SJSA1 (cell line): ENCODE measurements at regions not wholly inside any gene's neighbourhood (a gene's known extent, or its start where the extent isn't known, plus 50 kb on each side); places are given as distances from the start of the nearest gene placed in this dataset.

Experiments used
- DNase-seq, 2 experiments: peaks; one replicate each; pipeline ENCODE4 v3.0.0-alpha.2; 2015 to 2020; ENCODE audit warnings: low spot score in 2 of 2, low read depth in 1 of 2
- H3K27ac ChIP-seq: fragments of 250-450 bp; sonication (Bioruptor Pico); 2 replicates; pipeline ENCODE4 v1.5.1; 2020; ENCODE audit warnings: mild to moderate bottlenecking, moderate library complexity
- H3K27me3 ChIP-seq: fragments of 250-450 bp; sonication (Bioruptor Pico); replicated peaks from 2 replicates; pipeline ENCODE4 v1.5.1; 2020; ENCODE audit warnings: mild to moderate bottlenecking, moderate library complexity
- H3K36me3 ChIP-seq: fragments of 250-450 bp; sonication (Bioruptor Pico); 2 replicates; pipeline ENCODE4 v1.5.1; 2020; ENCODE audit warnings: mild to moderate bottlenecking
- H3K4me1 ChIP-seq: fragments of 250-450 bp; sonication (Bioruptor Pico); replicated peaks from 2 replicates; pipeline ENCODE4 v1.6.1; 2021; ENCODE audit warnings: mild to moderate bottlenecking
- H3K4me3 ChIP-seq: fragments of 250-450 bp; sonication (Bioruptor Pico); 2 replicates; pipeline ENCODE4 v1.5.1; 2020; ENCODE audit warnings: mild to moderate bottlenecking
- H3K9me3 ChIP-seq: fragments of 250-450 bp; sonication (Bioruptor Pico); replicated peaks from 2 replicates; pipeline ENCODE4 v1.5.1; 2020; ENCODE audit warnings: mild to moderate bottlenecking

DNA sequence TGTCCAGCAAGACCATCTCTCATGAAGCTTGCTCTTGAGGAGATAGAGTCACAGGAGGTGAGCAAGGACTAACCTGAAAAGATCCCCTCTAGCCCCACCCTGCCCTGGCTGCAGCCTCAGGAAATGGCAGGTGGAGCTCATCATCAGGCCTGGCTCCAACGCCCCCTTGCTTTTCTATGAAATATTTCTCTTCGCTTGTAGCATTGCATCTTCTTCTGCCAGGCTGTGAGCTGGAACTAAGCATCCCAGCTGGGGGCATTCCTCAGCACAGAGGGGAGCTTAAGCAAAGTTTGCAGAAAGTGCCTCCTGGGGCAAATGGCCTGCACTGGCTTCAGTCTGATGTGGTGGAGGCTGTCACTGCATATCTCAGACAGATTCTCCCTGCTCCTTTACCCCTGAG, 90.1 kb upstream of the LGALSL start:
- no peak for DNase-seq
- H3K36me3 ChIP-seq, result no peaks in the 10 kb centered on the region
- no peak overlapping the region for H3K4me3 ChIP-seq
- H3K27me3 ChIP-seq, result peaks cover 15% of the 10 kb centered on the region; the same call in 1 of the 2 replicates
- no peak overlapping the region for H3K27ac ChIP-seq
- peaks cover 14% of the 10 kb centered on the region for H3K4me1 ChIP-seq
- no peaks in the 10 kb centered on the region for H3K9me3 ChIP-seq

DNA sequence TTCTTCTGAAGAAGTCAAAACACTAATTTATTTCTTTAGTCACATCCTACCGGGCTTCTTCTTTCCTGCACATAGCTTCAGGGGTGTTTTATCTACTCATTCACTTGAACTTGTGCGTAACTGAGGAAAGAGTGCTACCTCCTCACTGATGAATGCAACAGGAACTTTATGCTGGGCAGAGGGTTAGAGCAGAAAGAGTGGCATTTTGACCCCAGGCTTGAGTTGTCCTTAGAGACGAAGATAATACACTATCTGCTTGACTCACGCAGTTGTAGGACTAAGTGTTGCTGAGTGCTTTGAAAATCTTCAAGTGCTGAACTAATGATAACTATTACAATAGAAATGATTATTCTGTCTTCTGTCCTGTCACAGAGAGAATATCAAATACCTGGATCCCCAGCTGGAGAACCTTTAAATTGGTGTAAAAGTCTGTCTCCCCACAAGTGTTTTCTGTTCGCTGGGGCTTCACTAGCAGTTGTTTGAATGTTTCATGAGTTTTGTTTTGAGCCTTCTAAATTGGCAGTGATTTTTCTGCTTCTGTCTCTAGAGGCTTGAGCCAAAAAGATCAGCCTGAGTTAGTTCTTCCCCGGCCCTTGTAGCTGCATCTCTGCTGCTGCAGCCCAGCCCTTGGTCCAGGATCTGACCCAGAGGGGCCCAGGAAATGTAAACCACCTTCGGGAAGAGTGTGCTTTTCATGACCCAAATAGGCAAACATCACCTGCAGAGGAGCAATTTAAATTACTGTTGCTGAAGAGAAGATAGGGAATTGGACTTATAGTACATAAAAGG, 86.3 kb upstream of the LGALSL start:
- Histone ChIP-seq H3K36me3 (no peaks in the 10 kb centered on the region), H3K9me3 (no peaks in the 10 kb centered on the region), H3K27me3 (peaks cover 15% of the 10 kb centered on the region; the same call in 1 of the 2 replicates), H3K27ac (no peak overlapping the region), H3K4me1 (no peaks in the 10 kb centered on the region), H3K4me3 (no peak overlapping the region)
- peak in 1 of 2 experiments; percentile 13 for DNase-seq

DNA sequence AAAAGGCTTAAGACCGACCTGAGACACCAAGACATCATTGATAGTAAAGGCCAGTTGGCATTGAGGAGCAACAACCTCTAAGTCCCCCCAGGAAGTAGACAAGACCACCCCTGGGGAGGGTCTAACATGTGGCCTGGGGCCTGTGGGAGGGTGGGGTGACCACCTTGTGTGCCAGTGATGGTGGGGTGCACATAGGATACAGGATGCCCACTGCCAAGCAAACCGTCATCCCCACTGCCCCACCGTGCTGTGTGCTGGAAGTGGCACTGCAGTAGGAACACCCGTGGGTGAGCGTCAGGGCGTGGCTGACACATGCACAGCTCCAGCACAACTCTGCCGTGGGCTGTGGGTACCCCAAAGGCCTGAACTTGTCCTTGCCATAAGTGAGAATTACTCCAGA, 84.3 kb upstream of the LGALSL start:
- H3K27ac ChIP-seq, result no peak overlapping the region
- no peaks in the 10 kb centered on the region for H3K4me1 ChIP-seq
- H3K27me3 ChIP-seq, result peaks cover 13% of the 10 kb centered on the region; the same call in 1 of the 2 replicates
- peak in 1 of 2 experiments; percentile 27 for DNase-seq
- H3K9me3 ChIP-seq, result no peaks in the 10 kb centered on the region
- no peak overlapping the region for H3K4me3 ChIP-seq
- no peaks in the 10 kb centered on the region for H3K36me3 ChIP-seq

DNA sequence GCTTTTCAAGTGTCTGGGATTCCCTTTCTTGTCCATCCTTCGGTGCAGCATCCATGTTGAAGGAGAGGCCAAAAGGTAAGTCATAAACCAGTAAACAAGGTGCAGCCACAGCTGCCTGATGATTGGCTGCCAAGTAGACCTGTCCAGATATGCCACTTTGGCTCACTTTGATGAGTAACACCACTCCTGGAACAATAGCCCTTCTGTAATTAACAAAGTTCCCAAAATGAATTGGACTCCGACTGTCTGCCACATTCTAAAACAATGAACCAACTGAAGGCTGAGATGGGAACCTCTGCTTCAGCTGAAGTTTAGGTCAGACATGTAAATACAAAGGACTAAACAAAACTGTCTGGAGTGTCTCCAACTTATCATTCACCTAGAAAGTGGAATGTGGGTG, 82.2 kb upstream of the LGALSL start:
- peaks cover 8% of the 10 kb centered on the region; the same call in 1 of the 2 replicates for H3K27me3 ChIP-seq
- no peak overlapping the region for H3K27ac ChIP-seq
- no peaks in the 10 kb centered on the region for H3K4me1 ChIP-seq
- no peaks in the 10 kb centered on the region for H3K36me3 ChIP-seq
- DNase-seq, result peak in 1 of 2 experiments; percentile 4
- no peak overlapping the region for H3K4me3 ChIP-seq
- no peaks in the 10 kb centered on the region for H3K9me3 ChIP-seq

DNA sequence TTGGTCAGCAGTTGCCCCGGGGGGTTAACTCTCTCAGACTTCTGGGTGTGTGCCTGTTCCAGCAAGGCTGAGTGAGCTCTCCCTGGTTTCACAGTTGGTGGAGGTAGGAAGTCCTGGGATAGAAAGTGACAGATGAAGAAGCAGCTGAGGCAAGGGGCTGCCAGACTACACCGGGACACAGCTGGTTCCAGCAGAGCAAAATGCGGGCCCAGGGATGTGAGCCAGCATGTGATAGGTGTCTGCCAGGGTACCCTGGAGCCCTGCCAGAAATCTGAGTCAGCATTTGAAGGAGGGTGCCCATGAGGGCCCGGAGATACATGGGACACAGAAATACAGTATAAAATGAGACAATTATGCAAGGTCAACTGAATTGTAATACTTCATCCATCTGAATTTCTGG, 79.3 kb upstream of the LGALSL start:
- Histone ChIP-seq H3K4me3 (no peak overlapping the region), H3K36me3 (no peaks in the 10 kb centered on the region), H3K27me3 (no peaks in the 10 kb centered on the region), H3K27ac (no peak overlapping the region), H3K9me3 (no peaks in the 10 kb centered on the region), H3K4me1 (no peaks in the 10 kb centered on the region)
- no peak for DNase-seq

DNA sequence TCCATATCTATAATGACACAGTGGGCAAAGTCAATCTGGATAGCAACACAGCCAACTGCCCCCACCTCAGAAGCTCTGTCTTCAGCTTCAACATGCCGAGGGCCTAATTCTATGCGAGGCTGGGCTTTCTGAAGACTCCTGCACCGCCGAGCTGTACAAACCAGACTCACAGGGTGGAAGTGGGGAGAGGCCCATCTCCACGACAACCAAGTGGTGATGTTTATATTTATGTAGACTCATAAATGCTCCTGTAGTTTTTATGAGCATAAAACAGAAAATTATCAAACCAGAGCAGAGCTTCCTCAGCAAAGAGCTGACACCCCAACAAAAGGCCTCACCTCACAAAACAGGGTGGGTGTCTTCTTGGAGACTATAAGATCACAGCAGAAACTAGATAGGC, 77.0 kb upstream of the LGALSL start:
- H3K27ac ChIP-seq, result no peak overlapping the region
- H3K4me1 ChIP-seq, result no peaks in the 10 kb centered on the region
- no peaks in the 10 kb centered on the region for H3K36me3 ChIP-seq
- no peak overlapping the region for H3K4me3 ChIP-seq
- DNase-seq, result no peak
- H3K27me3 ChIP-seq, result no peaks in the 10 kb centered on the region; the same call in 1 of the 2 replicates
- no peaks in the 10 kb centered on the region for H3K9me3 ChIP-seq

DNA sequence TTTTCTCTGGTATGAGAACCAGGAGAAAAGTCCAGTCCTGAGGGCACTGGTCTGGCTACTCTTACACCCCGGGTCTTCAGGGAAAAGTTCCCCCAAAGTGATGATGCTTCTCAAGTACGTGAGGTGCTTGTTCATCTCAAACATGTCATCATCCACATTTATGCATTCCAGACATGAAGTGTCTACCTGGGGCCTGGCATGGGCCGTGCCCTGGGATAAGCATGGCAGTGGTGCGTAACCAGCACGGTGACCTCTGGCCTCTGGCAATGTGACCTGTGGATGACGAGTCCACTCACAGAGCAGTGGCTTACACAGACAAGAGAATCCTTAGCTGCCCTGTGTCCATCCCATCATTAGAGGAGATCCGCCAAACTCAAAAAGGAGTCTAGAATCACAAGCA, 74.8 kb upstream of the LGALSL start:
- H3K27ac ChIP-seq, result no peak overlapping the region
- no peak overlapping the region for H3K4me3 ChIP-seq
- no peaks in the 10 kb centered on the region for H3K9me3 ChIP-seq
- no peaks in the 10 kb centered on the region; the same call in 1 of the 2 replicates for H3K27me3 ChIP-seq
- H3K36me3 ChIP-seq, result no peaks in the 10 kb centered on the region
- no peak for DNase-seq
- no peaks in the 10 kb centered on the region for H3K4me1 ChIP-seq

DNA sequence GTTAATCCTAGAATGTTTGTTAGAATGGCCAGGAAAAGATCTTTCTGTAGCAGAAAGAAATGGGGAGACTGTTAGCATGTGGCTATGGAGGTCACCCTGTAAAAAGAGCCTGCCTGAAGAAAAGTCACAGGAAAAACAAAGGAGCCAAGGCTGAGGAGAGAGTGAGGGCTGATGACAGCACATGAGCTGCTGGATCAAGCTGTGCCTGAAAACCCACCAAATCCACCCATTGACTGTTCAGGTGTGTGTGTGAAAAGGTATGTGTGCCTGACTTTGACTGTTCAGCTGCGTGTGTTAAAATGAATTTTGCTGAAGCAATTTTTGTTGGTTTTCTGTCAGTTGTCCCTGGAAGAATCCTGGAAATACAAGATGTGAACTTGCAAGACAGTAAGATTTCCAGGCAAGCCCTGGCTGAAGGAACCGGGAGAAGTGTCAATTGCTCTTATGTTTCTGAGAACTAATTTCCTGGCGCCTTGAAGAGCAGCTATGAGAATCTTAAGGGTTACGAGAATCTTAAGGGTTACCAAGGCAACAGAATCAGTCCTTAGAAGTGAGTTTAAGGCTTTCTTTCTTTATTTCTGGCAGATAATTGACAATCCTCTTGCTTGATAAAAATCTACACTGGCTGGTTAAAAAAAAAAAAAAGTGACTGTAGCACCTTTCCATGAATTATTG, 73.0 kb upstream of the LGALSL start:
- Histone ChIP-seq H3K36me3 (no peaks in the 10 kb centered on the region), H3K9me3 (no peaks in the 10 kb centered on the region), H3K27me3 (no peaks in the 10 kb centered on the region; the same call in 1 of the 2 replicates), H3K27ac (no peak overlapping the region), H3K4me3 (no peak overlapping the region), H3K4me1 (no peaks in the 10 kb centered on the region)
- DNase-seq, result no peak

DNA sequence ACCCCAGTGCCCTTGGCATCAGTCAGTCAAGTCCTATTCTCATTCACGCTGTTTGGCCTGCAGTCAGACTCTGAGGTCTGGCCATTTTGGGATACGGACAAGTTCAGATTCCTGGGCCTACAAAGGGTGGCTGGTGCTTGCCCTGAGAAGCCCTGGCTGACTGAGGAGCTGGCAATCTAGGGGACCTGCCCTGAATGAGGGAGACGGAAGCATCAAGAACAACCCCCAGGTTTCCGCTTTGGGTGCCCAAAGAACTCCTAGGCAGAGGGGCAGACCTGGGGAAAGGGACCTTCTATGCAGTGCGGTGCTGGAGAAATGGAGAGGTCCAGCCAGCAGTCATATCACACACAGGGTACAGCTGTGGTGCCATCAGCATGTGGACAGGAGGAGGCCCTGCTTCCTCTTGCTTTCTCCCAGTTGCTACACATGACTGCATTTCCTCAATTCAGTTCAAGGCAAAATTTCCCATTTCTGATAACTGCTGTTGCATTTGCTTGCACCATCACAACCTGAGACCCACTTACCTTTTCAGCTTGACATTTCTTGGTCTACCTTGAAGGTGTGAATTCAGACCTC, 70.9 kb upstream of the LGALSL start:
- Histone ChIP-seq H3K4me1 (no peaks in the 10 kb centered on the region), H3K27me3 (peaks cover 4% of the 10 kb centered on the region), H3K9me3 (no peaks in the 10 kb centered on the region), H3K4me3 (no peak overlapping the region), H3K36me3 (no peaks in the 10 kb centered on the region), H3K27ac (no peak overlapping the region)
- DNase-seq, result no peak

DNA sequence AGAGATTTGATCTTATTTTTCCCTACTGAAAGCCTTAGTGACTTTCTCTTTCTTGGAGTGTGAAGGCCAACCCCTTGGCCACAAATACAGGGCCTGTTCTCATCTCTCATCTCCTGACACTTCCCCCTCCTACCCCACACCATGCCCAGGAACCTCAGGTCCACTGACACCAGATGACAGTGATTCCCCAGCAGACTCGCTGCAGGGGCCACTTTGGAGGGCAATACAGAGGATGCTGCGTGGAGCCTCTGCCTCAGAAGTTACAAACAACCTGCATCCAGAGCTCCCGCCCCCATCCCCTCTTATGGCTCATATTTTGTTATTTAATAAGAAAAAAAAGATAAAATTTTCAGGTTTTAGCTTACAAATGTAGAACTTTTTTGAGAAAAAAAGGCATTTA, 70.1 kb upstream of the LGALSL start:
- no peak for DNase-seq
- Histone ChIP-seq H3K9me3 (no peaks in the 10 kb centered on the region), H3K36me3 (no peaks in the 10 kb centered on the region), H3K27me3 (peaks cover 4% of the 10 kb centered on the region), H3K4me3 (no peak overlapping the region), H3K4me1 (no peaks in the 10 kb centered on the region), H3K27ac (no peak overlapping the region)

DNA sequence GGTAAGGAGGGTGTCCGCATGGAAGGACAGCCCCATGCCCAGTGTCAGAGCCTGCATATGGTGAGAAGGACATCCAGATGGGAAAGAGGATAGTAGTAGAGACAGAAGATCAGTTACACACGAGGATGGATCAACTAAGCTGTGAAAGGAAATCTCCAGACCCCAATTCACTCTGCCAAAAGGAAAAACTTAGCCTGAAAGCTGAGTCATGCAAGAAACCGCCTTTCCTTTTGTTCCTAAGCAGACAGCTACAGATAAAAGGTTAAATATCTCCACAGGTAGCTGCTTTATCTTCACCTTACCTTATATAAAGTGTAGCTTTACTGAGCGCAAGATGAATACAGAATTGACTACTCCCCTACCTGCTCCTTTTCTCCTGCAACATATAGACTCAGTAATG, 67.3 kb upstream of the LGALSL start:
- DNase-seq, result no peak
- Histone ChIP-seq H3K4me3 (no peak overlapping the region), H3K27me3 (peaks cover 4% of the 10 kb centered on the region; the same call in 1 of the 2 replicates)

DNA sequence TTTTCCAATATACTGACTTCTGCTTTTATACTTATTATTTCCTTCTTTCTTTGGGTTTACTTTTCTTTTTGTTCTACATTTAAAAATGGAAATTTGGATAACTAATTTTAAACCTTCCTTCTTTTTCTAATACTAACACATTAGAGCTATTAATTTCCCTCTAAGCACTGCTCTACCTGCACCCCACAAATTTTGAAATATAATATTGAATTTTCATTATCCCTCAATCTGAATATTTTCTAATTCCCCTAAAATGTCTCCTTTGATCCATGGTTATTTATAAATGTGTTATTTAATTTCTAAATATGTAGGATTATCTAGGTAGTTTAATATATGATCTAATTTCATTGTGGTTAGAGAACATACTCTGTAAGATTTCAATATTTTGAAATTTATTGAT, 63.4 kb upstream of the LGALSL start:
- H3K4me1 ChIP-seq, result no peaks in the 10 kb centered on the region
- peaks cover 4% of the 10 kb centered on the region; the same call in 1 of the 2 replicates for H3K27me3 ChIP-seq
- H3K27ac ChIP-seq, result no peak overlapping the region
- H3K36me3 ChIP-seq, result no peaks in the 10 kb centered on the region
- no peak overlapping the region for H3K4me3 ChIP-seq
- no peaks in the 10 kb centered on the region; the same call in 1 of the 2 replicates for H3K9me3 ChIP-seq
- no peak for DNase-seq

More for the DNA sequence above, 67.3 kb upstream of the LGALSL start:
- Histone ChIP-seq H3K4me1 (no peaks in the 10 kb centered on the region), H3K9me3 (no peaks in the 10 kb centered on the region), H3K36me3 (no peaks in the 10 kb centered on the region), H3K27ac (no peak overlapping the region)

DNA sequence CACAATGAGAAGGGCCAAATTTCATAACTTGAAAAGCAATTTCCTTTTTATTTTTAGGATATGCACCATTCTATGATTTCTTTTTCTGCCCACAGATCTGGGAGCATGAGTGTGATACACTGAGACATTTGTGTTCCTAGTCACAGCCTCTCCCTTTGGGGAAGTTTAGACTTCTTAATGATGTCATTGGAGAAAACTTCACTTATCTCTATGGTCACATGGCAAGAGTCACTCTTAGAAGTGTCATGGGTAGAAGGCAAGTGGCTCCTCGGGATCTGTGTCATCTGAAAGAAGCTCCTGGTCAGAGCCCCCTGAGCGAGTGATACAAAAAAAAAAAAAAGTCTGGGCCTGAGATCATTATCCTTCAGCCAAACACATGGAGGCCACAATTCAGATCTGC, 62.5 kb upstream of the LGALSL start:
- no peaks in the 10 kb centered on the region for H3K36me3 ChIP-seq
- H3K4me3 ChIP-seq, result no peak overlapping the region
- H3K4me1 ChIP-seq, result no peaks in the 10 kb centered on the region
- H3K9me3 ChIP-seq, result no peaks in the 10 kb centered on the region; the same call in 1 of the 2 replicates
- no peak overlapping the region for H3K27ac ChIP-seq
- DNase-seq, result no peak
- peaks cover 4% of the 10 kb centered on the region; the same call in 1 of the 2 replicates for H3K27me3 ChIP-seq

DNA sequence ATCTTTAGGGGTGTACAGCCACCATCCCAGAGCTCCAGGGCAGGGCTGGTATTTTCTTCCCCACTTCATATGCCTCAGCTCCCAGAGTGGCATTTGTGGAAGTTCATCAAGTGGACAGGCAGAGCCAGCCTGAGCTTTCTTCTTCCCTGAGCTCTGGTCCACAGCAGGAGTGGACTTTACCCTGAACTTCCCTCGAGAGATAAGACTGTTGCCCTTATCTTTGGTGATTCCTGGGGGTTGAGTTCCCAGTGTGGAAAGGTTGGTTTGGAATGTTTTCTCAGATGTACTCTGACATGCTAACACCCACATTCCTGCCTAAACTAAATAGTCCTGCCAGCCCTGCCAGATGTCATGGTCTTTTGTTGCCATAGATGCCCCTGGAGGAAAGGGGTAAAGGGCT, 62.0 kb upstream of the LGALSL start:
- Histone ChIP-seq H3K4me1 (no peaks in the 10 kb centered on the region), H3K4me3 (no peak overlapping the region), H3K27ac (no peak overlapping the region), H3K36me3 (no peaks in the 10 kb centered on the region), H3K9me3 (no peaks in the 10 kb centered on the region; the same call in 1 of the 2 replicates), H3K27me3 (peaks cover 4% of the 10 kb centered on the region; the same call in 1 of the 2 replicates)
- no peak for DNase-seq
